Endothelial cell of hepatic sinusoid (primary cell): ENCODE measurements at regions not wholly inside any gene's neighbourhood (a gene's known extent, or its start where the extent isn't known, plus 50 kb on each side); places are given as distances from the start of the nearest gene placed in this dataset.
"Not testable (repeated sequence)": the region's sequence is repeated elsewhere in the genome, so short reads cannot be mapped to it uniquely, and the experiment has no call there.

Experiments used
- in situ Hi-C: cut with HindIII; loops from 2 replicates; pipeline ENCODE4 v1.10.0; 2017; ENCODE audit warnings: low sequenced_read_pairs

GRCh38 chr13:88806438-88806837 lies 1135.3 kb downstream of the SLITRK5 start:
- in situ Hi-C loops: no loop called here

DNA sequence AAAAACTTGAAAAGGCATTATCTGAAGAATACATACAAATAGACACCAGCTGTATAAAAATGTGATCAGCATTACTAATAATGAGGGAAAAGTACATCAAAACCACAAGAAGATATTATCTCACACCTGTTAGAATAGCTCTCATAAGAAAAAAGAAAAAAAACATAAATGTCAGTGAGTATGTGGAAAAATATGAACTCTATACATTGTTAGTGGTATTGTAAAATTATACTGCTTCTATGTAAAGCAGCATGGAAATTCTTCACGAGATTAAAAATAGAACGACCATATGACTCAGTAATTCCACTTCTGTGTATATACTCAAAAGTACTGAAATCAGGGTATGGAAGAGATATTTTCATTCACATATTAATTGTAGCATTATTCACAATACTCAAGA lies 1146.4 kb downstream of the SLITRK5 start:
- in situ Hi-C loops: no loop called here

- in situ Hi-C loops: no loop called here
Observed at GRCh38 chr13:88823114-88823513, 1151.9 kb downstream of the SLITRK5 start.

- in situ Hi-C loops: no loop called here
Observed at GRCh38 chr13:88824218-88824617, 1153.0 kb downstream of the SLITRK5 start.

GRCh38 chr13:88840085-88840484 lies 1168.9 kb downstream of the SLITRK5 start:
- in situ Hi-C loops: no loop called here

DNA sequence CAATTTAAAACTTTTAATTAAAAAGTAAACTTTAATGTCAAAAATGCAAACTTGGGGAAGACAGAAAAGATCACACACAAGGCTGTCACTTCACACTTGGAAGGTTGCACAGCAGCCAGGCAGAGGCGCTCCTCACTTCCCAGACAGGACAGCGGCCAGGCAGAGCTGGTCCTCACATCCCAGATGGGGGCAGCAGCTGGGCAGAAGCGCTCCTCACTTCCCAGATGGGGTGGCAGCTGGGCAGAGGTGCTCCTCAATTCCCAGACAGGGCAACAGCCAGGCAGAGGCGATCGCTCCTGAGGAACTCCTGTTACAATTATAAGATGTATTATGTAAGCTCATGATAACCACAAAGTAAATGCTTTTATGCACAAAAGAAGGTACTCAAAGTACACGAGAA lies 1181.1 kb downstream of the SLITRK5 start:
- in situ Hi-C loops: not testable (repeated sequence)

DNA sequence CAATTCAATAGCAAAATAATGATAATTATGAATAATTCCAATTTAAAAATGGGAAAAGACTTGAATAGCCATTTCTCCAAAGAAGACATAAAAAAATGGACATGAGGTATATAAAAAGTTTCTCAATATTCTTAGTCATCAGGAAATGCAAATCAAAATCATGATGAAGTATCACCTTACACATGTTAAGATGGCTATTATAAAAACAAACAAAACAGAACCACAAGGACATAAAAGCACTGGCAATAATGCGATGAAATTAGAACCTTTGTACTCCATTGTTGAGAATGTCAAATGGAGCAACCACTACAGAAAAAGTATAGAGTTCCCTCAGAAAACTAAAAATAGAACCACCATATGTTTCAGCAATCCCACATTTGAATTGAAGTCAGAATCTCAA lies 1186.1 kb downstream of the SLITRK5 start:
- in situ Hi-C loops: no loop called here

DNA sequence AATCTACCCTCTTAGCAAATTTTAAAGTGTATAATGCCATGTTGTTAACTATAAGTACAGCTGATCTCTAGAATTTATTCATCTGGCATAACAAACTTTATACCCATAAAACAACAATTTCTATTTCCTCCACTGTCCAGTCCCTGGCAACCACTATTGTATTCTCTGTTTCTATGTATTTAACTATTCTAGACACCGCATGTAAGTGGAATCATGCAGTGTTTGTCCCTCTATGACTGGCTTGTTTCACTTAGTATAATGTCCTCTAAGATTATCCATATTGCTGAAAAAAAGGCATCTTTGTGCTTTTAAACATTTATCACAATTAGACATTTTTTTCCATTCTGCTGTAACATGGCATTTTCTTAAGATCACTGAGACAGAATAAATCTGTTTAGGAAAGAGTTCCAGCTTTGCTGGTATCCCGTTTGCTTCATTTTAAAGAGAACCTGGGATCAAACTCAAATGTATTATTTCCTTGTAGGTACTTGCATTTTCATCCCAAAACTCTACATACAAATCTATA lies 1191.0 kb downstream of the SLITRK5 start:
- in situ Hi-C loops: no loop called here

GRCh38 chr13:88863116-88863515 lies 1191.9 kb downstream of the SLITRK5 start:
- in situ Hi-C loops: no loop called here

DNA sequence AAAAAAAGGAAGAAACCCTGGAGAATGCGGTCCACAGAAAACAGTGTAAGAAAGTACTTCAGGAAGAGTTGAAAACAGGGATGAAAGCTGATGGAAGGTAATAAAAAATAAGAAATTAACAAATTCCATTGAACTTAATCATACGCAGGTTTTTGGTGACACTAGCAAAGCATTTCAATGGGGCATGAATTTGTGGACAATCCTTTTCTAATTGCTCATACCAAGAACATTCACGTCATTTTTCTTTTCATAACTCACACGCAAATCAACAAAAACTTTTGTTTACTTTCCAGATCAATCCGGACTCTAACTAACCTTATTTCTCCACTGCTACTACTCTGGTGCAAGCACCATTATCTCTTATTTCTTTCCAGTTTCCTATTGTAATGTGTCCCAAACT lies 1195.0 kb downstream of the SLITRK5 start:
- in situ Hi-C loops: no loop called here

- in situ Hi-C loops: no loop called here
Observed at GRCh38 chr13:88883741-88884140, 1212.6 kb downstream of the SLITRK5 start.

DNA sequence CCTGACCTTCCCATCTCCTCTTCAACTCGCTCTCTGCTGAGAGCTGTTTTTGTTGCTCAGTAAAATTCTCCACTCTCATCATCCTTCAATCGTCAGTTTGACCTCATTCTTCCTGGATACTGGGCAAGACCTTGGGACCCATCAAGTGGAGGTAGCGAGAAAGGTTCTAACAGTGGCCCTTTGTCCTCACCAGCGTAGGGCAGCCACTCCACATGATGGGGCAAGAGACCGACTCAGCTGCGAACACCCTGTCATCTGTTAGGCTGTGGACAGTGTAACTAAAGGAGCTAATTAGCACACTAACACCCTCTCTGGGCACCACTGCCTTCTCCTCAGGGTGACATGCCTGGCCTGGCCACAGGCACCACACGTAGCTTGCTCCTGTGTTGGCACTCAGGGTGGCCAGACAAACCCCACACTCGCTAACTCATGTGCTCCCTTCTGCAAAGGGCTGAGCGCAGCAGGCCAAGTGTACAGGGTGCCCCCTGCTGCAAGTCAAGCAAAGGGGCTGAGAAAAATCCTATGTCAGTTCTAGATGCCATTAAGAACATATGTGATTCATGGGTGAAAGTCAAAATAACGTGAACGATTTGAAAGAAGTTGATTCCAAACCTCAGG lies 1216.0 kb downstream of the SLITRK5 start:
- in situ Hi-C loops: no loop called here

DNA sequence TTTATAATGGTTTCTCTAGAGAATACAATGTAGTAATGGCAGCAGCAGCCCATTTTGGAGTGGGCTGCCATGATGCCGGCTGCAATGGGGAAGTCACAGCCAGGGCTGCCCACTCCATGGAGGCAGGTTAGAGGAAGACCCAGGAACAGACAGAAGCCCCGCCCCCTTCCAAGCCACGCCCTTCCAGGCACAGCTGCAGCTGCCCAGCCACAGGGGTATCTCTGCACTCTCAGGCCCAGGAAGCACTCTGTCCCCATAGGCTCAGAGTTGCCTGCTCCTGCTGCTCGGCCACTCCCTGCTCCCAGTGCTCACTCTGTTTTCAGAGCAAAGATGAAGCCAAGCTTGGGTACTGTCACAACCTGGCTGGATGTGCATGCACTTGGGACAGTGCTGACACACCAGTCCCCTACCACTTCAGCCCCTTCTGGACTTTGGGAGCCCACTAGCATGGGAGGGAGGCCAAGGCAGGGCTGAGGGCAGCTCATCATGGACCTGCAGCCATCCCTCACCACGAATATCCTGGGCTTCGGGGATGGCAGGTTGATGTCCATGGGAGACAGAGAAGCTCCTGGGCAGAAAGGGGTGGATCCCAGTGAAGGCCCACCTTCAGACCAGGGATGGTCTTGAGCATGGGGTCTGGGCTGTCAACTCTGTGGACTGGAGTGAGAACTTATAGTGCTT lies 1224.2 kb downstream of the SLITRK5 start:
- in situ Hi-C loops: no loop called here

- in situ Hi-C loops: no loop called here
Observed at GRCh38 chr13:88896466-88896865, 1225.3 kb downstream of the SLITRK5 start.

- in situ Hi-C loops: no loop called here
Observed at GRCh38 chr13:88908961-88909441, 1237.8 kb downstream of the SLITRK5 start.

DNA sequence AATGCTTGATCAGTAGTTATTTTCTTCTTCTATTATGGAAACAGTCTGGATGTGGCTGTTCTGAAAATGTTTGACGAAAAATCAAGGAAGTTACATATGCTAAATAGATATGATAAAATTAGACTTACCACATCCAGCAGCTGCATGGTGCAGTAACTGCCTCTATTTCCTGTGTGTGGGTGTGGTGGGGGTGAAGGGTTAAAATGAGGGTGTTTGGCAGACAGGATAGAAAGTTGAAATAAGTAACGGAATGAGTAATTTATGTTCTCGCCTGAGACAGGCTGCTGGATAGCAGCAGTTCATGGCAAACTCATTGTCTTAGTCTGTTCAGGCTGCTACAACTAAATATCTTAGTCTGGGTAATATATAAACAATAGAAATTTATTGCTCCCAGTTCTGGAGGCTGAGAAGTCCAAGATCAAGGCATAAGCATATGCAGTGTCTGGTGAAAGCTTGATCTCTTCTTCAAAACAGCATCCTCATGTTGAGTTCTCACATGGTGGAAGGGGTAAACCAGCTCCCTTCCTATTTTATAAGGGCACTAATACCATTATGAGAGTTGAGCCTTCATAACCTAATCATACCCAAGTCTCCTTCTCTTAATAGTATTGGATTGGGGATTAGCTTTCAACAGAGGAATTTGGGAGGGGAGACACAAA lies 1248.9 kb downstream of the SLITRK5 start:
- in situ Hi-C loops: no loop called here

DNA sequence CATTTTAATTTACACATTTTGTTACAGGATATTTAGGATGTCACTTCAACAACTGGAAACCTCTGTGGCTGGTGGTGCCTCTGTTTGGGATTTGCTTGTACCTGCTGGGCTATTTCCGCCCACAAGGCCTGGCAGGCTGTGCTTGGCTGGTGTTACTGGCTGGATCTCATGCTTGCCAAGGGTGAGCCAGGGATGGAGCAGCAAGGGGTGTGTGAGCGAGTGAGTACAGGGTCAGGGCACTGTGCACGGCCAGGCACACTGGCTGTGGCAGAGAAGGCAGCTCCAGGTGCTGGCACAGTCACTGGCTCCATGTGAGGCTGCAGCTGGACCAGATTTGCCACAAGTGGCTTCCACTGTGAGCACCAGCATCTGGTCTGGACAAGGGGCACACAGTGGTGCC lies 1254.8 kb downstream of the SLITRK5 start:
- in situ Hi-C loops: no loop called here

DNA sequence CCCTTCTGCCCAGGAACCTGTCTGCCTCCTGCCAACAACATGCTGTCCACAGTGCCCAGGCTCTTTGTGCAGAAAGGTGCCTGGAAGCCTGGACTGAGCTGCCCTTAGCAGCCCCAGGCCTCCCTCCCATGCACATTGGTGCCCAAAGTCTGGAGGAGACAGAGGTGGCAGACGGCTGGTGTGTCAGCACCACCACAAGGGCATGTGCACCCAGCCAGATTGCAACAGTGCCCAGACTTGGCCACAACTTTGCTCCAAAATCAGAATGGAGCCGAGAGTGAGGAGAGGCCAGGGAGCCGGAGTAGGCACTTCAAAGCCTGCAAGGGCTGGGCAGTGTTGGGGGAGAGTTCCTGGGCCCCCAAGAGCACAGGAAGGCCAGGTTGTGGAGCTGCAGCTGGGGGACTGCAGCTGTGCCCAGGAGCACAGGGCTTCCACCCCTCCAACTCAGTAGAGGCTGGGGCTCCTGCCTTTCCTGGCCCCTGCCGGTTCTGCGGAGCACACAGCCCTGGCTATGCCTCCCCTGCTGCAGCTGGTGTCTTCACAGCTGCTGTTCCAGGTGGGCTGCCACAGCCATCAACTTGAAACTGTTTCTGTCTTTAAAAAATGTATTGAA lies 1255.8 kb downstream of the SLITRK5 start:
- in situ Hi-C loops: no loop called here

DNA sequence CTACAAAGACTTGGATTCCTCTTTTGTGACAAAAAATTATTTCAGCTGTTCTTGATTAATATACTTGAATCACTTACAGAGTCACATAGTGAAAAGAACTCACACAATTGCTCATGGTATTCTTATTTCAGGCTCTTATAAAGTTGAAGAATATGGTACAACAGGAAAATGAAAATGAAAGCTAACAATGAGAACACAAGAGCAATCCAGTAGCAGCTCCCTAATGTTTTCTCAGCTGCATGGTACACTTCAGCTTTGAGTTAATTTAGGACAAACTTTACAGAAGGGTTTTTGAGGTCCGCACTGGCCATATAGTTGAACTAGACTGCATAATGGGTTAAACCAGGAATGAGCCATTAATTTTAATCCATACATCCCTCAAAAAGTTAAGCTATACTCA lies 1261.8 kb downstream of the SLITRK5 start:
- in situ Hi-C loops: no loop called here

- in situ Hi-C loops: no loop called here
Observed at GRCh38 chr13:88937384-88937783, 1266.2 kb downstream of the SLITRK5 start.

DNA sequence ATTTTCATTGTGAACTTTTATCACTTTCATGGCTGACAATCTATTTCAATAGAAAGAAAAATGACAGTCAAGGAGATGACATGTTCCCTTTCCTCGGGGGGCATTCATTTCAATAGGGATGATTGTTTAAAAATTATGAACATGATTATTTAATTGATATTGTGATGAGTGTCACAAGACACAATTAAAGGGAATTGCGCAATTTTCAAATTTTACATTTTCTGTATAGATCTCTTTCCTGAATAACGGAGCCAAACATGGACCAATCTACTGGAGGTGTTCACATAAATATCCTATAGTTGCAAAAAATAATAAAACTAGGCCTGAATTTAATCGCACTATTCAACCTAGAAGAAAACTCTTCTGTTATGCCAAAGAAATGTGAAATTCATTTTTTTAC lies 1274.6 kb downstream of the SLITRK5 start:
- in situ Hi-C loops: no loop called here
